ENCODE measurements at regions not wholly inside any gene's neighbourhood (a gene's known extent, or its start where the extent isn't known, plus 50 kb on each side); places are given as distances from the start of the nearest gene placed in this dataset.

DNA sequence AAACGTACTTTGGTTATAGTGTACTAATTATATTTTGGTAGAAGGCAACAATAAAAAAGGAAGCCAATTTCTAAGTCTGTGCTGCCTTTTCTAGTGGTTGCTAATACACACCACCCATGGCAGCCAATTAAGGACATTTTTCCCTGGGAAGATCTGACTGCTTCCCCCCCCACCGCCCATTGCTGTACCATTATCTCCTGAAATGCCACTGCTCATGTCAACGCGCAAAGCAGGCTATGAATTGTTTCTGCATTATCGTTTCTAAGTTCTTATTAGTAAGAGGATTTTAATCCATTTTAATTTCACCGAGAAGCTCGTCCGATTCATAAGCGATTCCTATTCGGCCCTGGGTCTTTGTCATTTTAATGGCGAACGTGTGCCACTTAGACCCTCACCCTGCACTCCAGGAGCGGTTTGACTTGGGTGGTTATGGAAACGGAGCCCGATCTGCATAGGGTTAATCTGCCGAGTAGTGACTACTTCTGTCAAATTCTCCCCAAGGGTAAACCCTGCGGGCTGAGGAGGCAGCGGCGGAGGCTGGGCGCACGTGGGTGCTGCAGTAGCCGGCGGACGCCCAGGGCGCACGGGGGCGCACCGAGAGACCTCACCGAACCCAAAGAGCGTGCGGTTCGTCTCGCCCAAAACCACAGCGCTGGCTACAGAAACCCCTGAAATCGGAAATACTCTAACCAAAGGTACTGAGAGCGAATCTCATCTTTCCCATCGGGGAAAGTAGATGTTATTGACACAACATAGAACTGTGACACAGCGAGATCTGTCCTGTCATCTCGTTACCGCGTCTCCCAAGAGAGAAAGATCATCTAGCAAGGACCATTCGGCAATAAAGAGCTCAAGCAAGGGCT is 55.8 kb upstream of the SHC3 start:
- no peaks in the 10 kb centered on the region for H3K36me3 Mint-ChIP-seq (ENCODE audit: low read depth)
- no peak overlapping the region for H3K27ac Mint-ChIP-seq
- peaks cover 7% of the 10 kb centered on the region for H3K4me1 Mint-ChIP-seq (ENCODE audit: low read depth)
- peaks cover 17% of the 10 kb centered on the region for H3K27me3 Mint-ChIP-seq (ENCODE audit: insufficient read depth)
- peak overlapping the region; percentile 77 for H3K4me3 Mint-ChIP-seq
- DNase-seq: no peak
- TF ChIP-seq, protein P1, sequence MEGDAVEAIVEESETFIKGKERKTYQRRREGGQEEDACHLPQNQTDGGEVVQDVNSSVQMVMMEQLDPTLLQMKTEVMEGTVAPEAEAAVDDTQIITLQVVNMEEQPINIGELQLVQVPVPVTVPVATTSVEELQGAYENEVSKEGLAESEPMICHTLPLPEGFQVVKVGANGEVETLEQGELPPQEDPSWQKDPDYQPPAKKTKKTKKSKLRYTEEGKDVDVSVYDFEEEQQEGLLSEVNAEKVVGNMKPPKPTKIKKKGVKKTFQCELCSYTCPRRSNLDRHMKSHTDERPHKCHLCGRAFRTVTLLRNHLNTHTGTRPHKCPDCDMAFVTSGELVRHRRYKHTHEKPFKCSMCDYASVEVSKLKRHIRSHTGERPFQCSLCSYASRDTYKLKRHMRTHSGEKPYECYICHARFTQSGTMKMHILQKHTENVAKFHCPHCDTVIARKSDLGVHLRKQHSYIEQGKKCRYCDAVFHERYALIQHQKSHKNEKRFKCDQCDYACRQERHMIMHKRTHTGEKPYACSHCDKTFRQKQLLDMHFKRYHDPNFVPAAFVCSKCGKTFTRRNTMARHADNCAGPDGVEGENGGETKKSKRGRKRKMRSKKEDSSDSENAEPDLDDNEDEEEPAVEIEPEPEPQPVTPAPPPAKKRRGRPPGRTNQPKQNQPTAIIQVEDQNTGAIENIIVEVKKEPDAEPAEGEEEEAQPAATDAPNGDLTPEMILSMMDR (IDR thresholded peaks at IDR 0.05): peak; percentile 33
- no peaks in the 10 kb centered on the region for H3K9me3 Mint-ChIP-seq

GRCh38 chr9:89236955-89237573 is 58.4 kb upstream of the SHC3 start:
- no peaks in the 10 kb centered on the region for H3K36me3 Mint-ChIP-seq (ENCODE audit: low read depth)
- peaks cover 7% of the 10 kb centered on the region for H3K4me1 Mint-ChIP-seq (ENCODE audit: low read depth)
- TF ChIP-seq, protein P1 (IDR thresholded peaks at IDR 0.05): no peak
- H3K27ac Mint-ChIP-seq: no peak overlapping the region
- no peak overlapping the region for H3K4me3 Mint-ChIP-seq
- no peaks in the 10 kb centered on the region for H3K9me3 Mint-ChIP-seq
- DNase-seq: no peak
- H3K27me3 Mint-ChIP-seq (ENCODE audit: insufficient read depth): peaks cover 22% of the 10 kb centered on the region

GRCh38 chr9:89238424-89238823 is 59.8 kb upstream of the SHC3 start:
- Mint-ChIP-seq H3K4me1 (ENCODE audit: low read depth) (peaks cover 7% of the 10 kb centered on the region), H3K27ac (no peak overlapping the region), H3K4me3 (no peak overlapping the region), H3K36me3 (ENCODE audit: low read depth) (no peaks in the 10 kb centered on the region), H3K9me3 (no peaks in the 10 kb centered on the region), H3K27me3 (ENCODE audit: insufficient read depth) (peaks cover 22% of the 10 kb centered on the region)
- no peak for DNase-seq
- TF ChIP-seq, protein P1 (IDR thresholded peaks at IDR 0.05): no peak

DNA sequence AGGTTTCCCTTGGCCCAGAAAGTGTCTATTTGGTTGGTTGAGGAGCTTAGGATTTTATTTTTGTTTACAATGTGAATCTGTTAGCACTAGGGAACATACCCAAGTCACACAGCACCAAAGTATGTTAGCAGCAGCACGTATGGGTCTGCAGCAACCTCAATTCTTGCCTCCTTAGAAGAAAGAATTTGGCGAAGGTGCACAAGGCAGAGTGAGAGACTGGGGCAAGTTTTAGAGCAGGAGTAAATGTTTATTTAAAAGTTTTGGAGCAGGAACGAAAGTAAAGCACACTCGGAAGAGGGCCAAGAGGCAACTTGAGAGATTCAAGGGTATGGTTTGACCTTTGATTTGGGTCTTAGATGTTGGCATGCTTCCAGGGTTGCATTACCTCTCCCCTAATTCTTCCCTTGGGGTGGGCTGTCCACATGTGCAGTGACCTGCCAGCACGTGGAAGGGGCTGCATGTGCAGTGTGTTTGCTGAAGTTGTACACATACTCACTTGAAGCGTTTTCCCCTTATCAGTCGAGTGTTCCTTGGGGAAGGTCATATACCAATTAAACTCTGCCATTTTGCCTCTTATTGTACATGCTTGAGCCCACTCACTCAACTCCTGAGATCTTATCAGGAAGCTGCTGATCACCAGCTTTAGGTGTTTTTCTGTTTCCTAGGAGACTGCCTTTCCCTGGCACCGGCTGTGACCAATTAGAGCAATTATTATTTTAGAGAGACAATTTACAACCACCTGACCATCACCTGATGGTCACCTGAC is 64.9 kb upstream of the SHC3 start:
- Mint-ChIP-seq H3K36me3 (ENCODE audit: low read depth) (no peaks in the 10 kb centered on the region), H3K27me3 (ENCODE audit: insufficient read depth) (peaks cover 13% of the 10 kb centered on the region), H3K9me3 (no peaks in the 10 kb centered on the region), H3K27ac (no peak overlapping the region), H3K4me1 (ENCODE audit: low read depth) (no peaks in the 10 kb centered on the region), H3K4me3 (no peak overlapping the region)
- TF ChIP-seq, protein P1 (IDR thresholded peaks at IDR 0.05): no peak
- no peak for DNase-seq

GRCh38 chr9:89246840-89247239 is 64.2 kb upstream of the CKS2 start:
- H3K9me3 Mint-ChIP-seq: no peaks in the 10 kb centered on the region
- H3K27me3 Mint-ChIP-seq (ENCODE audit: insufficient read depth): peaks cover 8% of the 10 kb centered on the region
- no peaks in the 10 kb centered on the region for H3K4me1 Mint-ChIP-seq (ENCODE audit: low read depth)
- no peak overlapping the region for H3K4me3 Mint-ChIP-seq
- H3K36me3 Mint-ChIP-seq (ENCODE audit: low read depth): no peaks in the 10 kb centered on the region
- no peak overlapping the region for H3K27ac Mint-ChIP-seq
- TF ChIP-seq, protein P1 (IDR thresholded peaks at IDR 0.05): no peak
- no peak for DNase-seq

Measured in HFFc6 (cell line).